22Rv1 (cell line): ENCODE measurements at regions not wholly inside any gene's neighbourhood (a gene's known extent, or its start where the extent isn't known, plus 50 kb on each side); places are given as distances from the start of the nearest gene placed in this dataset.
"Not testable (repeated sequence)": the region's sequence is repeated elsewhere in the genome, so short reads cannot be mapped to it uniquely, and the experiment has no call there.

Experiments used
- H3K27ac ChIP-seq: fragments of 450-650 bp; 2 replicates; pipeline ENCODE4 v1.5.1; 2017
- ZFX ChIP-seq: fragments of 450-650 bp; IDR thresholded peaks from 2 replicates; pipeline ENCODE4 v1.6.1; 2017; ENCODE audit warnings: antibody characterized with exemption, borderline replicate concordance
- TF ChIP-seq, protein P1 (sequence below): fragments of 450-650 bp; IDR thresholded peaks from 2 replicates; pipeline ENCODE4 v1.5.1; 2017; ENCODE audit warnings: mild to moderate bottlenecking

DNA sequence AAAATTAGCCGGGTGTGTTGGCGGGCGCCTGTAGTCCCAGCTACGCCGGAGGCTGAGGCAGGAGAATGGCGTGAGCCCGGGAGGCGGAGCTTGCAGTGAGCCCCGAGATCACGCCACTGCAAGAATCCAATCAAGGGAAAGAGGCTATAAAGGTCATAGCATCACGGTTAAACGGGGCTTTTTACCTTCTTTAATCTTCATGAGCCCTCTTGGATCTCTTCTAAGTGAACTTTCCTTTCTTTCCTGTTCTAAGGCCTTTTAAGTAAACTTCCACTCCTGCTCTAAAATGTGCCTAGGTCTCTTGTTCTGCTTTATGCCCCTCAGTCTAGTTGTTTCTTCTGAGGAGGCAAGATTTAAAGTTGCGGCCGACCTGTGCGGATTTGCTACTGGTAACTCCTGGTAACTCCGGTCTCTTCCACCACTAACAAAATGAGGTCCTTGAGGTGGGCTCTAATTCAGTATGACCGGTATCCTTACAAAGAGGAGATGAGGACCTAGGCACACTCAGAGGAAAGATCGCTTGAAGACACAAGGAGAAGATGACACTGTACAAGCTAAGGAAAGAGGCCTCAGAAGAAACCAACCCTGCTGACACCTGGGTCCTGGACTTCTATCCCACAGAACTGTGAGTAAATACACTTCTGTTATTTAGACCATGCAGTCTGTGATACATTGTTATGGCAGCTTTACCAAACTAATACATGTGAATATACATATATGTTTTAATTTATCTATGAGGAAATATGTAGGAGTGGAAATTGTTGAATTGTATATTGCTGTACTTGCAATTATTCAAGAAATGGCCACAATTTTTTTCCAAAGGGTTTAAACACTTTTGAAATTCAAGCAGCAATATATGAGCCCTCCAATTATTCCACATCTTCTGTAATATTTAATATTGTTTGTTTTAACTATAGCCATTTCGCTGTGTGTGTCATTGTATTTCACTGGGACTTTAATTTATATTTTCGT lies 331.5 kb upstream of the CNTNAP2 start:
- TF ChIP-seq ZFX: no peak
- TF ChIP-seq, protein P1, sequence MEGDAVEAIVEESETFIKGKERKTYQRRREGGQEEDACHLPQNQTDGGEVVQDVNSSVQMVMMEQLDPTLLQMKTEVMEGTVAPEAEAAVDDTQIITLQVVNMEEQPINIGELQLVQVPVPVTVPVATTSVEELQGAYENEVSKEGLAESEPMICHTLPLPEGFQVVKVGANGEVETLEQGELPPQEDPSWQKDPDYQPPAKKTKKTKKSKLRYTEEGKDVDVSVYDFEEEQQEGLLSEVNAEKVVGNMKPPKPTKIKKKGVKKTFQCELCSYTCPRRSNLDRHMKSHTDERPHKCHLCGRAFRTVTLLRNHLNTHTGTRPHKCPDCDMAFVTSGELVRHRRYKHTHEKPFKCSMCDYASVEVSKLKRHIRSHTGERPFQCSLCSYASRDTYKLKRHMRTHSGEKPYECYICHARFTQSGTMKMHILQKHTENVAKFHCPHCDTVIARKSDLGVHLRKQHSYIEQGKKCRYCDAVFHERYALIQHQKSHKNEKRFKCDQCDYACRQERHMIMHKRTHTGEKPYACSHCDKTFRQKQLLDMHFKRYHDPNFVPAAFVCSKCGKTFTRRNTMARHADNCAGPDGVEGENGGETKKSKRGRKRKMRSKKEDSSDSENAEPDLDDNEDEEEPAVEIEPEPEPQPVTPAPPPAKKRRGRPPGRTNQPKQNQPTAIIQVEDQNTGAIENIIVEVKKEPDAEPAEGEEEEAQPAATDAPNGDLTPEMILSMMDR: no peak
- no peak overlapping the region for H3K27ac ChIP-seq

DNA sequence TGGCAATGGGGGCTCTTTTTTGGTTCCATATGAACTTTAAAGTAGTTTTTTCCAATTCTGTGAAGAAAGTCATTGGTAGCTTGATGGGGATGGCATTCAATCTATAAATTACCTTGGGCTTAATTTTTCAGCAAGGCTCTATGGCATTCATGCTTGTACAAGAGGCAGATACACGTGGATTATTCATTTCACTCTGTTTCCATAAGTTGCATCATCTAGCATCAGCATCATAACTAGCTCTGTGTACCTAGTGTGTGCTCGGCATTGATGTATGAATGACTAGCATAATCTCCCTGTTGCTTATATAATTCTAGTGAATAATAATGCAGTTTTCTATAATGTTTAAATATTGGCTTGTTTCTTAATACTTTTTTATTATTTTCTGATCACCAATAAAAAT lies 335.2 kb upstream of the CNTNAP2 start:
- H3K27ac ChIP-seq: not testable (repeated sequence)

DNA sequence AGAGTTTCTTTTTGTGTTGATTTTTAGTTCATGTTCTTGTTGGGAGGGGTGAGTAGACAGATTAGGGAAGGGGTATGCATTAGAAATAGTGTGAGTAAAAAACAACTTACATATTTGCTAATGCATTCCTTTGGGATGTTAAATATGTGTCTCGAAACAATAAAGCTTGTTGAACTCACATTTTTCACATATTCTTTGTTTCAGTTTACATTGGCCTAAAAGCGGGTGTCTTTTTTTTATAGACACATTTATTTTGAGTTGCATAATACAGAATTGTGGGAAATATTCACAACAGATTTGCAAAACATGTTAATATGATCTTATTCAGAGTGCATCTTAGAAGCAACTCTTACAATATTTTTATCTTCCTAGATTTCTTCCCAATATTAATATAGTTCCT lies 337.5 kb upstream of the CNTNAP2 start:
- no peak overlapping the region for H3K27ac ChIP-seq
- TF ChIP-seq, protein P1: no peak
- TF ChIP-seq ZFX: no peak

DNA sequence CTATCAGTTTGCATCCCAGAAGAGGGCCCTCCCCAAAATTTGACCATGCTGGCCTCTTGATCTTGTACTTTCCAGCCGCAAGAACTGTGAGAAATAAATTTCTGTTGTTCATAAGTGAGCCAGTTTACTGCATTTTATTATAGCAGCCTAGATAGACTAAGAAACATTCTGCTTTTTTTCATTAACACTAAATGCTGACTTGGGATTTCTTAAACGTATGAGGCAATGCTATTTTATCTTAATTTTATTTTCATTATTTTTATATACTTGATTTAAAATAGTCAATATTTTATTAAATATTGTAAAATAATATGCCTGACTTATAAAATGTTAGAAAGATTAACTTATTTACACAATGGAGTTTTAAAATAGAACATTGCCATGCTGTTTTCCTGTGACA lies 341.8 kb upstream of the CNTNAP2 start:
- TF ChIP-seq, protein P1: no peak
- no peak for TF ChIP-seq ZFX
- no peak overlapping the region for H3K27ac ChIP-seq

DNA sequence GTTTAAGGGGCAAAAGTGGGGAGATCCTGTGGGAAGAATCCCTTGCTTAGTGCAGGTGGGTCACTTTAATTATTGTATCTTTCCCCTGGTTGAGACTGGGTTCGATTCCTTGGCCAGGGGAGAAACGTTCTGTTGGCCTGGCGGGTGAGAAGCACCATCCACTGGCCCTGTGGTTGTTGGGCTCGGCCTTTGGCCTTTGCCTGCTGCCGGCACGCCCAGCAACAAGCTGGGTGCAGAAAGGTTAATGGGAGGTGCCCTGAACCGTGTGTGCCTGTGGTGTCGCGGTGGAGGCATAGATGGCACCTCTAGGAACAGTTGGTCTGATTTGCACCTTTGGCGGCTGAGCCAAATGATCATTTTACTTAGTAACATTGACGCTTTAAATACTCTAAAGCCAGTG lies 363.6 kb upstream of the CNTNAP2 start:
- no peak for TF ChIP-seq ZFX
- TF ChIP-seq, protein P1: no peak
- no peak overlapping the region for H3K27ac ChIP-seq

DNA sequence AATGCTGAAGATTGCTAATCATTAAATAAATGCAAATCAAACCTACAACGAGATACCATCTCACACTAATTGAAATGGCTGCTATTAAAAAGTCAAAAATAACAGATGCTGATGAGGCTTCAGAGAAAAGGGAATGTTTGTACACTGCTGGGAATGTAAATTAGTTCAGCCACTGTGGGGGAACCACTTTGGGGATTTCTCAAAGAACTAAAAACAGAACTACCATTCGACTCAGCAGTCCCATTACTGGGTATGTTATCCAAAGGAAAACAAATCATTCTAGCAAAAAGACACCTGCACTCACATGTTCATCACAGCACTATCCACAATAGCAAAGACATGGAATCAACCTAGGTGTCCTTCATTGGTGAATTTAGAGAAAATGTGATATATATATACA lies 379.0 kb upstream of the CNTNAP2 start:
- H3K27ac ChIP-seq: no peak overlapping the region
- TF ChIP-seq, protein P1: no peak
- no peak for TF ChIP-seq ZFX

DNA sequence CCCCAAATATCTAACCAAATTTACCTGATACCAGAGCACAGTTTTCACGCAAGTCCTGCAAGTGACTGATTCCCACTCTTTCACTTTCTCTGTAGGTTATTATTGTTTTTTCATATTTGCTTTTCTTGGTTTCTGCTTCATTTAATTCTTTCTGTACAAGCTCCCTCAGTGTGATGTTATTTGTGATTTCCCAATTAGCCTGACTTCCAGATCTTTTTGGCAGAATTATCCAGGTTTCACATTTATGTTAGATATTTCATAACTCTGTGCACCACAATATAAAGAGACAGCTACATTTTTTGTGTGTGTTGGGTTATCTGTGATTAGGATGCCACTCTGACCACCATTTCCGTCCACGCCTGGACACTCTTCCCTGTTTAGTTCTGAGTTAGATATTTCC lies 381.5 kb upstream of the CNTNAP2 start:
- H3K27ac ChIP-seq: no peak overlapping the region
- TF ChIP-seq, protein P1: no peak
- no peak for TF ChIP-seq ZFX
